ENCODE measurements at regions not wholly inside any gene's neighbourhood (a gene's known extent, or its start where the extent isn't known, plus 50 kb on each side); places are given as distances from the start of the nearest gene placed in this dataset.

DNA sequence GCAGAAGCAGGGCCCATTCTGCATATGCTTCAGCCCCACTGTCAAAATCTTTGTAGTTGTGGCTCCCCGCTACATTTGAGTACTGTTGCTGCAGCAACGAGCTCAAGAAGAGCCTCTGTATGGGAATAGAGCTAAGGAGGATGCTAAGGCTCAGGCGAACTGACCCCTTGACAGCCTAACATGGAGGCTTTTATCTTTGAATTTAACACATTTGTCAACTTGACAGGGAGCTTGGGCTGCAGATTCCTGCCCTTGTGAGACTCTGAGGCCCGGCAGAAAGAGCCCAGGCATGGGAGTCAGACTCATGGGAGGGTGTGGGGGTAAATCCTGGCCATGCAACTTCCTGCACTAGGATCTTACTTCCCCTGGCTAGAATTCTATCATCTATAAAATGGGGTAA, 278.7 kb upstream of the CITED2 start:
- no peak for TF ChIP-seq EP300 (IDR thresholded peaks at IDR 0.05)
- no peak for TF ChIP-seq POLR2AphosphoS5 (IDR thresholded peaks at IDR 0.05)
- TF ChIP-seq, protein P1, sequence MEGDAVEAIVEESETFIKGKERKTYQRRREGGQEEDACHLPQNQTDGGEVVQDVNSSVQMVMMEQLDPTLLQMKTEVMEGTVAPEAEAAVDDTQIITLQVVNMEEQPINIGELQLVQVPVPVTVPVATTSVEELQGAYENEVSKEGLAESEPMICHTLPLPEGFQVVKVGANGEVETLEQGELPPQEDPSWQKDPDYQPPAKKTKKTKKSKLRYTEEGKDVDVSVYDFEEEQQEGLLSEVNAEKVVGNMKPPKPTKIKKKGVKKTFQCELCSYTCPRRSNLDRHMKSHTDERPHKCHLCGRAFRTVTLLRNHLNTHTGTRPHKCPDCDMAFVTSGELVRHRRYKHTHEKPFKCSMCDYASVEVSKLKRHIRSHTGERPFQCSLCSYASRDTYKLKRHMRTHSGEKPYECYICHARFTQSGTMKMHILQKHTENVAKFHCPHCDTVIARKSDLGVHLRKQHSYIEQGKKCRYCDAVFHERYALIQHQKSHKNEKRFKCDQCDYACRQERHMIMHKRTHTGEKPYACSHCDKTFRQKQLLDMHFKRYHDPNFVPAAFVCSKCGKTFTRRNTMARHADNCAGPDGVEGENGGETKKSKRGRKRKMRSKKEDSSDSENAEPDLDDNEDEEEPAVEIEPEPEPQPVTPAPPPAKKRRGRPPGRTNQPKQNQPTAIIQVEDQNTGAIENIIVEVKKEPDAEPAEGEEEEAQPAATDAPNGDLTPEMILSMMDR (IDR thresholded peaks at IDR 0.05), result no peak
- TF ChIP-seq POLR2A (IDR thresholded peaks at IDR 0.05), result no peak
- no peak for ATAC-seq
- Histone ChIP-seq H3K4me1 (no peaks in the 10 kb centered on the region), H3K27ac (no peak overlapping the region), H3K27me3 (no peaks in the 10 kb centered on the region), H3K36me3 (no peaks in the 10 kb centered on the region), H3K4me3 (no peak overlapping the region), H3K9me3 (no peaks in the 10 kb centered on the region)
- 58% methylated on average over 4 of the region's 4 CpGs; no CpG with 5 or more reads in 1 of the 2 donors for WGBS, 2 donors (ENCODE audit: low coverage in 1 of 2)

DNA sequence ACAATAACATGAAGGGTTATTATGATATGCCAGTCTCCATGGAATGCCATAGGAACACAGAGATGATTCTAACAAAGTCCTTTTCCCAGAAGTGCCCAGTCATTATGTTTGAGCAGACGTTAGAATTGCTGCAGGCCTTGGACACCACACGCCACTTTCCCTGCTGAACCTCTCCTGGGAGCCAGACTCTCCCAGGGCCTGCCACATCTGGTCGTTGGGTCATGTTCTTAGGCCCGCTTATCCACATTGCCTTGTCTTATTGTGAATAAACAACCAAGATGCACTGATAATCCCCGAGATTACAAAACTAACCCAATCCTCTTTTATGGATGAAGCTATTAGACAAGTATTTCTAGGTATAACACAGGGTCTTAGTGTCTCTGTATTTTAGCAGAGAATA, 276.5 kb upstream of the CITED2 start:
- no peak for TF ChIP-seq POLR2A (IDR thresholded peaks at IDR 0.05)
- TF ChIP-seq, protein P1 (IDR thresholded peaks at IDR 0.05), result no peak
- no peak for TF ChIP-seq EP300 (IDR thresholded peaks at IDR 0.05)
- no peak for TF ChIP-seq POLR2AphosphoS5 (IDR thresholded peaks at IDR 0.05)
- ATAC-seq, result no peak
- WGBS, 2 donors (ENCODE audit: low coverage in 1 of 2), result 74 to 77% methylated on average over 3 to 5 of the region's 5 CpGs
- H3K27me3 ChIP-seq, result no peaks in the 10 kb centered on the region
- no peak overlapping the region for H3K4me3 ChIP-seq
- H3K27ac ChIP-seq, result no peak overlapping the region
- H3K9me3 ChIP-seq, result no peaks in the 10 kb centered on the region
- peaks cover 0 to 2% (median 0%) of the 10 kb centered on the region in 3 donors for H3K4me1 ChIP-seq
- no peaks in the 10 kb centered on the region for H3K36me3 ChIP-seq

DNA sequence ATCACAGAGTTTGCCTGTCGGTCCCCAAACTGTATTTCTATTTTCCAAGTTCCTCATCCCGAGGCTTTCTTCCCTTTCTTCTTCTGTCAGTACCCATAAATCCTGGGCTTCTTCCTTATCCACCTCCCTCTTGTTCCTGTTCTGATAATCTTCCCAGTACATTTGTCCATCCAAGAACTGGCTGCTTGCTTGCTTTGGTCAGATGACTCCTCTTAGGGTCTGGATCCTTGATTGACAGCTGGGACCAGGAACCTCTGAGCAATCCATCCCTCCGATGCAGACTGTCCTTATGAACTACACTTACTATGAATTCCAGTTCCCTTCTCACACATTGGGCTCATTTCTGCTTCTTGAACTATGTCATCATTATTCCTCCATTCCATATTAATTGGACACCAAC, 275.3 kb upstream of the CITED2 start:
- Histone ChIP-seq H3K36me3 (no peaks in the 10 kb centered on the region), H3K27ac (no peak overlapping the region), H3K9me3 (no peaks in the 10 kb centered on the region), H3K27me3 (no peaks in the 10 kb centered on the region), H3K4me3 (no peak overlapping the region), H3K4me1 (peaks cover 0 to 14% (median 0%) of the 10 kb centered on the region in 3 donors)
- TF ChIP-seq, protein P1 (IDR thresholded peaks at IDR 0.05), result no peak
- no peak for TF ChIP-seq POLR2A (IDR thresholded peaks at IDR 0.05)
- TF ChIP-seq POLR2AphosphoS5 (IDR thresholded peaks at IDR 0.05), result no peak
- TF ChIP-seq EP300 (IDR thresholded peaks at IDR 0.05), result no peak
- 86 to 96% methylated on average over 3 of the region's 3 CpGs for WGBS, 2 donors (ENCODE audit: low coverage in 1 of 2)
- no peak for ATAC-seq

DNA sequence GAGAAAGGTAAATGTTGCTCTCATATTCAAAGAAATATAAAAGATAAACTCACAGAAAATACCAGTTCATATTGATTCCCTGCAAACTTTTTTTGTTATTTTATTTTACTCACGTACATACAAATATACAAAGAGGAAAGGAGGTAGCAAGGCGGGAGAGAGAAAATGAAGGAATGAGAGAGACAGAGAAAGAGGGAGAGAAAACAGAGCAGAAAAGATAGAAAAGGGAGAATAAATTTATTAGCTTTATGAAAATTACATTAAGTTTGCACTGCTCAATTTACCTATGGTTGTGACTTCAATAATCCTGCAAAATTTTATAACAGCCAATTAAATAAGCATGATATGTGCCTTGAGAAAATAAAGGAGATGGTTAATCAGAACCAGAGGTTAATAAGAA, 274.7 kb upstream of the CITED2 start:
- Histone ChIP-seq H3K9me3 (no peaks in the 10 kb centered on the region), H3K27me3 (no peaks in the 10 kb centered on the region), H3K36me3 (no peaks in the 10 kb centered on the region), H3K4me1 (peaks cover 0 to 20% (median 0%) of the 10 kb centered on the region in 3 donors), H3K27ac (no peak overlapping the region), H3K4me3 (no peak overlapping the region)
- TF ChIP-seq EP300 (IDR thresholded peaks at IDR 0.05) (no peak), POLR2A (IDR thresholded peaks at IDR 0.05) (no peak), POLR2AphosphoS5 (IDR thresholded peaks at IDR 0.05) (no peak)
- TF ChIP-seq, protein P1 (IDR thresholded peaks at IDR 0.05), result no peak
- WGBS, 2 donors (ENCODE audit: low coverage in 1 of 2), result 63 to 67% methylated on average over 2 of the region's 2 CpGs
- no peak for ATAC-seq

DNA sequence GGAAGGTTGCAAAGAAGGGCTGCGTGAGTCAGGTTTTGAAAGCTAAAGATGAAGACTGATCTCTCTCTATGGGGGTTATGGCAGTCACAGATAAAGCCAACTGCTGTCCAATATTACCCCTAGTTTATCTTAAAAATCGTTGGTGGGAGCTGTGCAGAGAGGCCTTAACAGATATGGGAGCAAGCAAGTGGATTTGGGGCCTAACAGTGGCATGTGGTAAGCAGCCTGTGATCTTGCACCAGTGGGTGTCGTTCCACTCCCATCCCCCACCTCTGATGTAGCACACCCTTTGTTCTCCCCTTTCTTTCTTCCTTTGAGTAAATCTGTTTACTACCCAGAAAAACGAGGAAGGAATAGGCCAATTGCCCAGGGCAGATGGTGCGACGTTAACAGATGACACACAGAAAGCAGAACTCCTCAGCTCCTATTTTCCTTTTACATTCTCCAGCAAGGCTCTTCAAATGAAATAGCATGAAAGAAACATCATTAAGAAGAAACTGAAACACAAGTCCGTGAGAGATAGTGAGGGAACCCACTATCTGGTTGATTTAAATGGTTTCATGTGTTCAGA, 274.1 kb upstream of the CITED2 start:
- Histone ChIP-seq H3K27ac (no peak overlapping the region), H3K27me3 (no peaks in the 10 kb centered on the region), H3K9me3 (no peaks in the 10 kb centered on the region), H3K4me1 (peaks cover 0 to 25% (median 2%) of the 10 kb centered on the region in 3 donors), H3K4me3 (no peak overlapping the region), H3K36me3 (no peaks in the 10 kb centered on the region)
- WGBS, 2 donors (ENCODE audit: low coverage in 1 of 2), result 69 to 83% methylated on average over 6 of the region's 7 CpGs
- ATAC-seq, result no peak
- TF ChIP-seq, protein P1 (IDR thresholded peaks at IDR 0.05), result no peak
- no peak for TF ChIP-seq POLR2A (IDR thresholded peaks at IDR 0.05)
- TF ChIP-seq POLR2AphosphoS5 (IDR thresholded peaks at IDR 0.05), result no peak
- no peak for TF ChIP-seq EP300 (IDR thresholded peaks at IDR 0.05)
